Heart left ventricle (tissue), 13 donors: ENCODE measurements at regions not wholly inside any gene's neighbourhood (a gene's known extent, or its start where the extent isn't known, plus 50 kb on each side); places are given as distances from the start of the nearest gene placed in this dataset.

ENCODE experiments used
- CTCF ChIP-seq, 12 donors: fragments of 200-600 bp; sonication (generic) in 4 of 12; IDR thresholded peaks; one replicate each; pipeline versions ENCODE4 v1.5.0 to v1.8.0; 2018 to 2022; ENCODE audit warnings: antibody characterized with exemption in 12 of 12, mild to moderate bottlenecking in 5 of 12
- POLR2A ChIP-seq, 2 donors: fragments of 450-650 bp; IDR thresholded peaks; one replicate each; pipeline ENCODE4 v1.6.1; 2017; ENCODE audit warnings: antibody characterized with exemption in 2 of 2, mild to moderate bottlenecking in 2 of 2, moderate library complexity in 2 of 2
- donor health status: ischemic (EF 13 %, LVEDD 7.1; RV severe dilation, severe dysfunction).
- donor health status: DM: no; HTN: yes; CAD: no.
- donor health status: DM: no; HTN: no; CAD: no.
- donor health status: ischemic (EF 25% LVEDD 6.9; RV normal size, moderate dysfunction).
- donor health status: ischemic (EF 25% LVEDD 5.7; RV mildly dilated, moderate dysfunction).
- donor health status: ischemic (EF 35%, LVEDD 5.7; RV mildly dilated, moderate dysfunction).
- donor health status: nonischemic (EF 11% LVEDD 7.7; RV severe dilation, severe dysfunction).
- donor health status: DM: yes; HTN: yes; CAD: no.
- donor health status: PGD.
- donor health status: ischemic (EF 29% LVEDD 5.4; RV normal size, mild dysfunction).
- donor health status: nonischemic (EF 23%, LVEDD 6.1; RV moderate dilation, normal function).

- TF ChIP-seq CTCF (IDR thresholded peaks at IDR 0.05) (no peak), POLR2A (IDR thresholded peaks at IDR 0.05) (no peak)
Observed at GRCh38 chr7:76129836-76130235, 71.9 kb upstream of the SRRM3 start.
